H1 (cell line): ENCODE measurements at regions not wholly inside any gene's neighbourhood (a gene's known extent, or its start where the extent isn't known, plus 50 kb on each side); places are given as distances from the start of the nearest gene placed in this dataset.

Experiments used
- CTCF ChIA-PET: fragments of 300-600 bp; sonication (Branson Sonifier 250); formaldehyde crosslinking; loops from one replicate; lab custom pipeline; 2021; ENCODE audit not compliant: partially characterized antibody; lab: Charles Lee
- POLR2A ChIA-PET: fragments of 300-600 bp; sonication (Branson Sonifier 250); formaldehyde crosslinking; loops from one replicate; lab custom pipeline; 2021; ENCODE audit warnings: inconsistent platforms; ENCODE audit not compliant: partially characterized antibody; lab: Charles Lee
- DNase-seq, 2 experiments: peaks; one replicate each; pipeline versions ENCODE4 v3.0.0 to v3.0.0-alpha.2; 2010 to 2022; ENCODE audit warnings: low spot score in 2 of 2, low read depth in 1 of 2, mixed read lengths in 1 of 2
- FAIRE-seq: peaks from 2 replicates; lab custom pipeline; 2011; peaks lifted over from hg19 to GRCh38; lab: Jason Lieb, UNC
- H2AFZ ChIP-seq: 2 replicates; pipeline ENCODE4 v1.8.1; 2012; ENCODE audit warnings: low read length, inconsistent platforms
- H2AK5ac ChIP-seq: 2 replicates; pipeline ENCODE4 v1.6.1; 2013; ENCODE audit warnings: low read depth, low read length
- H2BK120ac ChIP-seq: replicated peaks from 2 replicates; pipeline ENCODE3; 2013; ENCODE audit warnings: low read depth, low read length, inconsistent platforms
- H2BK12ac ChIP-seq: 2 replicates; pipeline ENCODE4 v1.6.1; 2013; ENCODE audit warnings: low read depth, low read length
- H2BK15ac ChIP-seq: 2 replicates; pipeline ENCODE4 v1.6.1; 2013; ENCODE audit warnings: low read length
- H2BK20ac ChIP-seq: 2 replicates; pipeline ENCODE4 v1.6.1; 2013; ENCODE audit warnings: low read length
- H2BK5ac ChIP-seq: 2 replicates; pipeline ENCODE4 v1.6.1; 2013; ENCODE audit warnings: low read depth, low read length
- H3K14ac ChIP-seq: 2 replicates; pipeline ENCODE4 v1.6.1; 2013; ENCODE audit warnings: inconsistent platforms; ENCODE audit not compliant: insufficient read length
- H3K18ac ChIP-seq: 2 replicates; pipeline ENCODE4 v1.6.1; 2013; ENCODE audit warnings: low read length; ENCODE audit errors: extremely low read depth
- H3K23ac ChIP-seq: 2 replicates; pipeline ENCODE4 v1.6.1; 2013; ENCODE audit warnings: inconsistent platforms; ENCODE audit not compliant: insufficient read length
- H3K23me2 ChIP-seq: 2 replicates; pipeline ENCODE4 v1.6.1; 2013; ENCODE audit warnings: low read depth, low read length
- H3K27ac ChIP-seq: 2 replicates; pipeline ENCODE4 v1.6.1; 2011; ENCODE audit warnings: low read depth, low read length, inconsistent platforms
- H3K27me3 ChIP-seq, 4 experiments: replicated peaks in 1 of 4; 1 replicate in 1 of 4; 2 replicates in 3 of 4; pipeline versions ENCODE4 v1.6.1 to v1.8.1; 2011 to 2013; ENCODE audit warnings: low read length in 3 of 4, mild to moderate bottlenecking in 3 of 4, inconsistent platforms in 2 of 4, mixed read lengths in 2 of 4, moderate library complexity in 1 of 4; ENCODE audit not compliant: control insufficient read depth in 3 of 4, insufficient read depth in 3 of 4; ENCODE audit errors: extremely low read depth in 1 of 4
- H3K36me3 ChIP-seq, 4 experiments: 2 replicates each; pipeline versions ENCODE4 v1.6.1 to v1.8.1; 2011 to 2013; ENCODE audit warnings: mild to moderate bottlenecking in 4 of 4, low read length in 3 of 4, moderate library complexity in 2 of 4, control low read depth in 1 of 4, inconsistent platforms in 1 of 4; ENCODE audit not compliant: insufficient read depth in 4 of 4, control insufficient read depth in 2 of 4
- H3K4ac ChIP-seq: replicated peaks from 2 replicates; pipeline ENCODE3; 2013; ENCODE audit warnings: low read length, low read depth, mixed read lengths, inconsistent platforms; ENCODE audit not compliant: insufficient read length
- H3K4me1 ChIP-seq, 4 experiments: replicated peaks in 1 of 4; 1 replicate in 1 of 4; 2 replicates in 3 of 4; pipeline versions ENCODE4 v1.6.1 to v1.8.1; 2011 to 2013; ENCODE audit warnings: low read length in 3 of 4, inconsistent platforms in 2 of 4, mixed read lengths in 1 of 4; ENCODE audit not compliant: insufficient read depth in 4 of 4, control insufficient read depth in 3 of 4
- H3K4me2 ChIP-seq, 2 experiments: 2 replicates each; pipeline versions ENCODE4 v1.6.1 to v1.8.1; 2011 to 2013; ENCODE audit warnings: low read depth in 2 of 2, low read length in 2 of 2, control low read depth in 1 of 2, inconsistent platforms in 1 of 2, mild to moderate bottlenecking in 1 of 2; ENCODE audit not compliant: insufficient read depth in 1 of 2
- H3K4me3 ChIP-seq, 4 experiments: fragments of 200-600, 300-600 bp in 1 of 4; sonication (generic), shearing (Covaris generic), sonication (Bioruptor Twin) in 1 of 4; 2 replicates each; pipeline versions ENCODE4 v1.5.1 to v1.8.1; 2011 to 2016; ENCODE audit warnings: low read length in 4 of 4, low read depth in 3 of 4, control low read depth in 2 of 4, inconsistent platforms in 2 of 4, mild to moderate bottlenecking in 2 of 4, mixed read lengths in 1 of 4, moderate library complexity in 1 of 4; ENCODE audit not compliant: insufficient read depth in 2 of 4; ENCODE audit errors: extremely low read depth in 1 of 4
- H3K56ac ChIP-seq: replicated peaks from 2 replicates; pipeline ENCODE3; 2013; ENCODE audit warnings: low read depth, mild to moderate bottlenecking, mixed read lengths, low read length, inconsistent platforms; ENCODE audit not compliant: insufficient read length
- H3K79me1 ChIP-seq: 2 replicates; pipeline ENCODE4 v1.6.1; 2013; ENCODE audit warnings: low read depth, low read length, control low read depth
- H3K79me2 ChIP-seq, 2 experiments: 2 replicates each; pipeline versions ENCODE4 v1.6.1 to v1.8.1; 2012 to 2013; ENCODE audit warnings: low read length in 2 of 2, mild to moderate bottlenecking in 2 of 2, inconsistent platforms in 1 of 2; ENCODE audit not compliant: insufficient read depth in 2 of 2, control insufficient read depth in 1 of 2
- H3K9ac ChIP-seq, 4 experiments: replicated peaks in 1 of 4; 1 replicate in 1 of 4; 2 replicates in 3 of 4; pipeline versions ENCODE4 v1.6.1 to v1.8.1; 2011 to 2013; ENCODE audit warnings: low read depth in 3 of 4, low read length in 3 of 4, control low read depth in 2 of 4, mild to moderate bottlenecking in 2 of 4, moderate library complexity in 2 of 4, inconsistent platforms in 1 of 4; ENCODE audit errors: extremely low read depth in 1 of 4
- H3K9me3 ChIP-seq, 2 experiments: 2 replicates each; pipeline versions ENCODE4 v1.6.1 to v1.8.1; 2012 to 2013; ENCODE audit warnings: mild to moderate bottlenecking in 2 of 2, moderate library complexity in 2 of 2, control low read depth in 1 of 2, inconsistent platforms in 1 of 2, low read depth in 1 of 2, low read length in 1 of 2, mixed read lengths in 1 of 2; ENCODE audit not compliant: insufficient read depth in 2 of 2
- H4K20me1 ChIP-seq, 2 experiments: replicated peaks in 1 of 2; 2 replicates each; pipeline versions ENCODE3 to v1.8.1; 2011 to 2013; ENCODE audit warnings: inconsistent platforms in 2 of 2, low read length in 2 of 2, mild to moderate bottlenecking in 1 of 2; ENCODE audit not compliant: insufficient read depth in 2 of 2, control insufficient read depth in 1 of 2
- H4K5ac ChIP-seq: 2 replicates; pipeline ENCODE4 v1.6.1; 2013; ENCODE audit warnings: low read length, low read depth, mixed read lengths, inconsistent platforms; ENCODE audit not compliant: insufficient read length
- H4K8ac ChIP-seq: 2 replicates; pipeline ENCODE4 v1.8.0; 2013; ENCODE audit warnings: mild to moderate bottlenecking, moderate library complexity, low read length, inconsistent platforms; ENCODE audit not compliant: insufficient read depth; ENCODE audit errors: extremely low read depth
- H4K91ac ChIP-seq: replicated peaks from 2 replicates; pipeline ENCODE3; 2013; ENCODE audit warnings: low read length, mixed read lengths, inconsistent platforms; ENCODE audit not compliant: insufficient read length
- CBX5 ChIP-seq: fragments of 300-800, 300-1000 bp; sonication (generic); IDR thresholded peaks from 2 replicates; pipeline ENCODE4 v1.7.1; 2016; ENCODE audit warnings: antibody characterized with exemption, low read length, low read depth
- CBX8 ChIP-seq: fragments of 300-800, 300-1000 bp; sonication (generic); IDR thresholded peaks from 2 replicates; pipeline ENCODE4 v1.7.1; 2016; ENCODE audit warnings: low read depth, low read length, borderline replicate concordance
- CREB1 ChIP-seq: IDR thresholded peaks from 2 replicates; pipeline ENCODE4 v1.6.1; 2012; ENCODE audit warnings: inconsistent platforms
- EGR1 ChIP-seq: IDR thresholded peaks from 2 replicates; pipeline ENCODE4 v1.6.1; 2011; ENCODE audit warnings: low read depth, low read length, borderline replicate concordance
- JUN ChIP-seq: IDR thresholded peaks from 2 replicates; pipeline ENCODE4 v1.6.1; 2011; ENCODE audit warnings: low read depth, mild to moderate bottlenecking, improper control_type of control experiment, low read length
- KDM4A ChIP-seq: IDR thresholded peaks from one replicate; pipeline ENCODE4 v1.7.1; 2012; ENCODE audit warnings: low read depth, mild to moderate bottlenecking, moderate library complexity, low read length, inconsistent platforms; ENCODE audit not compliant: severe bottlenecking
- NANOG ChIP-seq: IDR thresholded peaks from 2 replicates; pipeline ENCODE4 v1.6.1; 2011; ENCODE audit warnings: low read length, low read depth, mild to moderate bottlenecking, inconsistent platforms; ENCODE audit not compliant: insufficient read depth, poor library complexity, severe bottlenecking
- POLR2A ChIP-seq, 2 experiments: IDR thresholded peaks; 1 replicate in 1 of 2; 2 replicates in 1 of 2; pipeline ENCODE4 v1.6.1; 2011; ENCODE audit warnings: low read depth in 2 of 2, low read length in 2 of 2, mild to moderate bottlenecking in 2 of 2; ENCODE audit errors: control extremely low read depth in 1 of 2
- RBBP5 ChIP-seq: IDR thresholded peaks from 2 replicates; pipeline ENCODE4 v1.7.1; 2012; ENCODE audit warnings: low read depth, mild to moderate bottlenecking, inconsistent platforms, low read length, moderate library complexity, borderline replicate concordance
- RXRA ChIP-seq: IDR thresholded peaks from 2 replicates; pipeline ENCODE4 v1.6.1; 2011; ENCODE audit warnings: low read depth, mild to moderate bottlenecking, low read length, moderate library complexity; ENCODE audit not compliant: insufficient read depth
- SUZ12 ChIP-seq: fragments of 200-600 bp; sonication (generic); IDR thresholded peaks from 2 replicates; pipeline ENCODE4 v1.6.1; 2012; ENCODE audit warnings: mild to moderate bottlenecking, inconsistent platforms, low read length, moderate library complexity, mixed read lengths
- TAF1 ChIP-seq: IDR thresholded peaks from 2 replicates; pipeline ENCODE4 v1.6.1; 2011; ENCODE audit warnings: mild to moderate bottlenecking, low read depth, low read length
- YY1 ChIP-seq: IDR thresholded peaks from 2 replicates; pipeline ENCODE4 v1.6.1; 2011; ENCODE audit warnings: low read depth, mild to moderate bottlenecking, low read length
- WGBS, 2 experiments: shearing (Covaris generic) in 1 of 2; methylation state at CpG; one replicate each; pipeline versions ENCODE4 v1.1.6 to v1.1.7; 2013 to 2015; ENCODE audit warnings: low lambda C conversion rate in 2 of 2, mixed read lengths in 2 of 2, inconsistent platforms in 1 of 2, low coverage in 1 of 2, missing lambda C conversion rate in 1 of 2; ENCODE audit not compliant: insufficient replicate concordance in 2 of 2, insufficient coverage in 1 of 2, insufficient read length in 1 of 2; ENCODE audit errors: extremely low coverage in 1 of 2, missing lambda C conversion rate in 1 of 2; 5-methylcytosine and 5-hydroxymethylcytosine counted together
- TF ChIP-seq, protein P1 (sequence below): IDR thresholded peaks from 2 replicates; pipeline ENCODE4 v1.6.1; 2012; ENCODE audit warnings: low read length, inconsistent platforms

DNA sequence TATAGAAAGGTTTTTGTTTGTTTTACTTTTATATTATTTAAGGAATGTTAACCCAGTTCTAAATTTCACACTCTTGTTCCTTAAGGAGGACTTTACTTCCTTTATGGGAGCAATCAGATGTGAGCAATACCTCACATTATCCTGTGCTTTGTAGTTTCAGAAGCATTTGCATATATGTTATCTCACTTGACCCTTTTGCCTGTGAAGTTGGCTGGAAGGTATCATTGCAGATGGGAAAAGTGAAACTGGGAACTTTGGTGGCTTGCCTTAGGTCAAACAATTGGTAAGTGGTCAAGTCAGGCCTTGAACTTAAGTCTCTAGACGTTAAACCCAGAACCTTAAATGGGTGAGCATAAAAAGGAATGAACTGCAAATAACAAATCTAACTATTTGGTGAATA lies 90.6 kb downstream of the AREG start:
- no peak overlapping the region for H2AFZ ChIP-seq
- H4K20me1 ChIP-seq: no peaks in the 10 kb centered on the region
- no peak overlapping the region for H3K14ac ChIP-seq
- ChIA-PET POLR2A (no interaction called here), CTCF (interaction anchor here (2.4 kb wide), 1 partner anchor 165 kb away, joined by 9 read pairs; no protein-coding TSS in a partner anchor)
- no peak overlapping the region for H2BK12ac ChIP-seq
- no peak overlapping the region for H2BK15ac ChIP-seq
- no peak overlapping the region for H2AK5ac ChIP-seq
- H3K56ac ChIP-seq: no peak overlapping the region
- H4K91ac ChIP-seq: no peak overlapping the region
- H2BK20ac ChIP-seq: no peak overlapping the region
- no peak overlapping the region for H3K18ac ChIP-seq
- FAIRE-seq: no peak
- H2BK5ac ChIP-seq: no peak overlapping the region
- H3K4ac ChIP-seq: no peak overlapping the region
- H3K9ac ChIP-seq: no peak overlapping the region
- H3K4me2 ChIP-seq: no peak overlapping the region
- 88% methylated on average over 1 of the region's 1 CpG; no CpG with 5 or more reads in 1 of the 2 experiments for WGBS, 2 experiments
- H3K23ac ChIP-seq: no peak overlapping the region
- no peak overlapping the region for H3K4me3 ChIP-seq
- H3K9me3 ChIP-seq: no peaks in the 10 kb centered on the region
- H3K79me1 ChIP-seq: no peaks in the 10 kb centered on the region
- H4K5ac ChIP-seq: no peak overlapping the region
- no peaks in the 10 kb centered on the region for H3K27me3 ChIP-seq
- H3K27ac ChIP-seq: no peak overlapping the region
- H4K8ac ChIP-seq: no peak overlapping the region
- no peak for DNase-seq
- H3K79me2 ChIP-seq: no peaks in the 10 kb centered on the region
- H2BK120ac ChIP-seq: no peak overlapping the region
- H3K23me2 ChIP-seq: no peaks in the 10 kb centered on the region
- H3K36me3 ChIP-seq: no peaks in the 10 kb centered on the region
- 0 out of 7 replicates have a peak, but pooled peaks cover 0 to 2% (median 0%) of the 10 kb centered on the region in 4 experiments for H3K4me1 ChIP-seq
- TF ChIP-seq JUN (no peak), NANOG (no peak), POLR2A (IDR thresholded peaks at IDR 0.05; ENCODE audit: control extremely low read depth in 1 of 2, low read depth in 2 of 2, low read length in 2 of 2) (no peak), RBBP5 (no peak), TAF1 (no peak), KDM4A (no peak), CREB1 (no peak), RXRA (no peak), EGR1 (no peak), YY1 (no peak), SUZ12 (no peak), CBX5 (no peak), CBX8 (no peak)
- TF ChIP-seq, protein P1, sequence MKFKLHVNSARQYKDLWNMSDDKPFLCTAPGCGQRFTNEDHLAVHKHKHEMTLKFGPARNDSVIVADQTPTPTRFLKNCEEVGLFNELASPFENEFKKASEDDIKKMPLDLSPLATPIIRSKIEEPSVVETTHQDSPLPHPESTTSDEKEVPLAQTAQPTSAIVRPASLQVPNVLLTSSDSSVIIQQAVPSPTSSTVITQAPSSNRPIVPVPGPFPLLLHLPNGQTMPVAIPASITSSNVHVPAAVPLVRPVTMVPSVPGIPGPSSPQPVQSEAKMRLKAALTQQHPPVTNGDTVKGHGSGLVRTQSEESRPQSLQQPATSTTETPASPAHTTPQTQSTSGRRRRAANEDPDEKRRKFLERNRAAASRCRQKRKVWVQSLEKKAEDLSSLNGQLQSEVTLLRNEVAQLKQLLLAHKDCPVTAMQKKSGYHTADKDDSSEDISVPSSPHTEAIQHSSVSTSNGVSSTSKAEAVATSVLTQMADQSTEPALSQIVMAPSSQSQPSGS: no peak
